Right lobe of liver (tissue), 6 donors: ENCODE measurements at regions not wholly inside any gene's neighbourhood (a gene's known extent, or its start where the extent isn't known, plus 50 kb on each side); places are given as distances from the start of the nearest gene placed in this dataset.

Experiments
- ATAC-seq, 4 donors: fragments of 200-7000 bp; cut with Tn5 transposase; one replicate each; pipeline ENCODE4 v1.9.1; 2020; ENCODE audit warnings: mild to moderate bottlenecking in 4 of 4, moderate library complexity in 4 of 4
- DNase-seq, 3 donors: peaks; one replicate each; pipeline ENCODE4 v3.0.0-alpha.2; 2020
- H3K27ac ChIP-seq, 3 donors: fragments of 200-600 bp; one replicate each; pipeline ENCODE4 v1.8.0; 2022
- H3K27me3 ChIP-seq, 2 donors: fragments of 200-600 bp; one replicate each; pipeline ENCODE4 v1.8.0; 2022
- H3K36me3 ChIP-seq, 4 donors: fragments of 200-600 bp; sonication (generic) in 1 of 4; one replicate each; pipeline versions ENCODE4 v1.5.1 to v1.8.0; 2017 to 2022; ENCODE audit warnings: control low read depth in 1 of 4
- H3K4me1 ChIP-seq, 4 donors: fragments of 200-600 bp; sonication (generic) in 1 of 4; one replicate each; pipeline versions ENCODE4 v1.5.1 to v1.8.0; 2017 to 2022; ENCODE audit warnings: control low read depth in 1 of 4
- H3K4me3 ChIP-seq, 3 donors: fragments of 200-600 bp; one replicate each; pipeline ENCODE4 v1.8.0; 2022
- H3K9me3 ChIP-seq, 4 donors: fragments of 200-600 bp; sonication (generic) in 1 of 4; one replicate each; pipeline versions ENCODE4 v1.5.1 to v1.8.0; 2017 to 2022; ENCODE audit warnings: control low read depth in 1 of 4
- POLR2A ChIP-seq: fragments of 450-650 bp; IDR thresholded peaks from one replicate; pipeline ENCODE4 v1.6.1; 2017; ENCODE audit warnings: antibody characterized with exemption, mild to moderate bottlenecking
- WGBS: methylation state at CpG from one replicate; pipeline ENCODE4 v1.1.6; 2018; ENCODE audit warnings: low coverage, low lambda C conversion rate; ENCODE audit not compliant: insufficient coverage; ENCODE audit errors: missing lambda C conversion rate; 5-methylcytosine and 5-hydroxymethylcytosine counted together
- intact Hi-C, 2 donors: fragments of 100-400 bp; cut with DNase I; formaldehyde crosslinking; loops; one replicate each; pipeline versions ENCODE4 v1.11.2 to v1.14.1; 2022
- TF ChIP-seq, protein P1 (sequence below), 4 donors: fragments of 200-600 bp in 3 of 4; fragments of 450-650 bp in 1 of 4; IDR thresholded peaks; one replicate each; pipeline versions ENCODE4 v1.5.1 to v1.8.0; 2016 to 2022; ENCODE audit warnings: antibody characterized with exemption in 4 of 4, mild to moderate bottlenecking in 2 of 4
- donor health status: DM: no; HTN: yes; CAD: no.
- donor health status: DM: no; HTN: no; CAD: no.
- donor health status: DM: no; HTN: no; CAD: no.
- donor health status: DM: no; HTN: yes; CAD: no.
- donor health status: DM: no; HTN: yes; CAD: no.

DNA sequence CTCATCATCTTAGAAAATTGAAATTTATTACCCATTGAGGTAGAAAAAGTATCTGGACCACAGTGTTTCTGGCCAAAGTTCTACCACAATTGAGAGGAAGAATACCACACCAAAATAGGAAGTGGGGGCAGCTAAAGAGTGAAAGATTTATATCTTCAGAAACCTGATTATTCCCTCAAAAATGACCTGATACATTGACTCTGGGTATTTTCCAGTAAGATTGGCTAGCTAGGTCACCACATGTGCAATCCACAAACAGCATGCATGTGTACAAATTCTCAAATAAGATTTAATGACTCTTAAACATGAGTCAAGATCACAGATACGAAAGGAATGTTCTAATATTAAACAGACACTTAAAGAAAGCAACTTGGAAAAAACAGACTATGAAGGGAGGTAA, 1516.2 kb upstream of the PCDH20 start:
- no peak overlapping the region for H3K4me3 ChIP-seq
- WGBS, result 33% methylated on average over 1 of the region's 1 CpG
- TF ChIP-seq, protein P1, sequence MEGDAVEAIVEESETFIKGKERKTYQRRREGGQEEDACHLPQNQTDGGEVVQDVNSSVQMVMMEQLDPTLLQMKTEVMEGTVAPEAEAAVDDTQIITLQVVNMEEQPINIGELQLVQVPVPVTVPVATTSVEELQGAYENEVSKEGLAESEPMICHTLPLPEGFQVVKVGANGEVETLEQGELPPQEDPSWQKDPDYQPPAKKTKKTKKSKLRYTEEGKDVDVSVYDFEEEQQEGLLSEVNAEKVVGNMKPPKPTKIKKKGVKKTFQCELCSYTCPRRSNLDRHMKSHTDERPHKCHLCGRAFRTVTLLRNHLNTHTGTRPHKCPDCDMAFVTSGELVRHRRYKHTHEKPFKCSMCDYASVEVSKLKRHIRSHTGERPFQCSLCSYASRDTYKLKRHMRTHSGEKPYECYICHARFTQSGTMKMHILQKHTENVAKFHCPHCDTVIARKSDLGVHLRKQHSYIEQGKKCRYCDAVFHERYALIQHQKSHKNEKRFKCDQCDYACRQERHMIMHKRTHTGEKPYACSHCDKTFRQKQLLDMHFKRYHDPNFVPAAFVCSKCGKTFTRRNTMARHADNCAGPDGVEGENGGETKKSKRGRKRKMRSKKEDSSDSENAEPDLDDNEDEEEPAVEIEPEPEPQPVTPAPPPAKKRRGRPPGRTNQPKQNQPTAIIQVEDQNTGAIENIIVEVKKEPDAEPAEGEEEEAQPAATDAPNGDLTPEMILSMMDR (IDR thresholded peaks at IDR 0.05), result no peak
- TF ChIP-seq POLR2A, result no peak
- no peaks in the 10 kb centered on the region for H3K27me3 ChIP-seq
- H3K9me3 ChIP-seq, result no peaks in the 10 kb centered on the region
- intact Hi-C loops, result no loop called here
- no peak overlapping the region for H3K27ac ChIP-seq
- no peak for DNase-seq
- no peak for ATAC-seq
- no peaks in the 10 kb centered on the region for H3K36me3 ChIP-seq
- H3K4me1 ChIP-seq, result no peaks in the 10 kb centered on the region

DNA sequence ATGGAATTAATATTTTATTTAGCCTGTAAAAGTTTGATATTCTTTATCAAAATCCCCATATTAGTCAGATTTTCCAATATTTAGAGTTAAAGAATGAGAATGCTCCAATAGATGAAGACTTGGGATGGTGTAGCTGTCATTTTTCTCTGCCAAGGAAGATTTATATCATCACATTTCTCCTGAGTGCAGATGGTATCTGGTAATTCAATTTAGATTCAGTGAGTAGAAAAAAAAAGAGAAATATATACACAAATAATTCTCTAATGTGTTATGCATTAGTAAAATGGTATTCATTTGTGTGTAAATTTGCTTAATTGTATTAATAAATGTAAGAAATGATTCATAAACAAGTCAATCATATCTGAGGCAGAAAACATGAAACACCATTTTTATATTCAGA, 1508.7 kb upstream of the PCDH20 start:
- intact Hi-C loops, result no loop called here
- Histone ChIP-seq H3K4me1 (no peaks in the 10 kb centered on the region), H3K27ac (no peak overlapping the region), H3K36me3 (no peaks in the 10 kb centered on the region), H3K4me3 (no peak overlapping the region), H3K27me3 (no peaks in the 10 kb centered on the region), H3K9me3 (no peaks in the 10 kb centered on the region)
- DNase-seq (no peak), ATAC-seq (no peak)
- TF ChIP-seq POLR2A, result no peak
- TF ChIP-seq, protein P1 (IDR thresholded peaks at IDR 0.05), result no peak

DNA sequence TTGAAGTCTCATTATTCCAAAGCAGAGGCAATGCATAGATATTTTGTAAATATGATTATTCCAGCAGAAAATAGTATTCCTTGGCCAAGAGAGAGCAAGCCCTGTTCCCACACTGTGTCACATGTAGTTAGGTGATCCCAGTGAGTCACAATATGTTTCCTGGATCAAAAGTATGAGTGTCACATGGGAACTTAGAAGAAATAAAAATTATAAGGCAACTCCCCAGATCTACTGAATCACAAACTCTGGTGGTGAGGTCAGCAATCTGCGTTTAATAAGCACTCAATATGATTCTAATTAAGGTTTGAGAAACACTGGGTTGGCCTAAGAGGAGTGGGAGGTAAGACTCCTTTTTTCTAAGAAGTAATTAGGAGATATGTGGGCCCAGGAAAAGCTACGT, 1504.5 kb upstream of the PCDH20 start:
- ATAC-seq (no peak), DNase-seq (no peak)
- Histone ChIP-seq H3K9me3 (no peaks in the 10 kb centered on the region), H3K4me1 (no peaks in the 10 kb centered on the region), H3K4me3 (no peak overlapping the region), H3K27me3 (no peaks in the 10 kb centered on the region), H3K27ac (no peak overlapping the region), H3K36me3 (no peaks in the 10 kb centered on the region)
- intact Hi-C loops, result no loop called here
- 35% methylated on average over 2 of the region's 2 CpGs for WGBS
- TF ChIP-seq POLR2A, result no peak
- TF ChIP-seq, protein P1 (IDR thresholded peaks at IDR 0.05), result no peak

DNA sequence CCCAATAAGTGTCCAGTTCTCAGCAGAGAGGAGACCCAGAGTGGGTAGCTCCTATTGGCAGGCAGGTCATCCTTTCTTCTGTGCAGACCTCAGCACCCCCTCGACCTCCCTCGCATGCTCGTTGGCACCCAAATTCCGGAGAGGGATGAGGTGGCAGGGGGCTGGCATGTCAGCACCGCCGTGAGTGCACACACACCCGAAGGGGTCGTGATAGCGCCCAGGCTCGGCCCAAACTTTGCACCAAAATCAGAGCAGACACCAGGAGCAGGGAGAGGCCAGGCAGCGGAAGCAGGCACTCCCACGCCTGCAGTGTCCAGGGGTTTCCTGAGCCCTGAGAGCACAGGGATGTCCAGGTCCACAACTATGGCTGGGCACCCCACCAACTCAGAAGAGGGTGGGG, 1503.8 kb upstream of the PCDH20 start:
- TF ChIP-seq POLR2A, result no peak
- TF ChIP-seq, protein P1 (IDR thresholded peaks at IDR 0.05), result no peak
- DNase-seq (peak in 1 of 3 donors; percentile 18), ATAC-seq (peak in 1 of 4 donors; percentile 33)

DNA sequence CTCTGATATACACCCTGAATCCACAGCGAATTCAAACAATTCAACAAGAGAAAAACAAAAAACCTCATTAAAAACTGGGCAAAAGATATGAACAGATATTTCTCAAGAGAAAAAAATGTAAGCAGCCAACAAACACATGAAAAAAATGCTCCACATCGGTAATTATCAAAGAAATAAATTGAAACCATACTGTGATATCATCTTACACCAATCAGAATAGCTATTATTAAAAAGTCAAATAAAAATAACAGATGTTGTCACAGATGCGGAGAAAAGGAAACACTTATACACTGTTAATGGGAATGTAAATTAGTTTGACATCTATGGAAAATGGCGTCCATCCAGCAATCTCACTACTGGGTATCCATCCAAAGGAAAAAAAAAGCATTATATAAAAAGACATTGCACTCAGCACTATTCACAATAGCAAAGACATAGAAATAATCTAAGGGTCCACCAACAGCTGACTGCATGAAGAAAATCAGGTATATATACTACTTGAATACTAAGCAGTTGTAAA, 1495.0 kb upstream of the PCDH20 start:
- Histone ChIP-seq H3K9me3 (no peaks in the 10 kb centered on the region), H3K27ac (no peak overlapping the region), H3K36me3 (no peaks in the 10 kb centered on the region), H3K4me3 (no peak overlapping the region), H3K4me1 (no peaks in the 10 kb centered on the region), H3K27me3 (no peaks in the 10 kb centered on the region)
- ATAC-seq, result no peak
- TF ChIP-seq POLR2A, result no peak
- TF ChIP-seq, protein P1 (IDR thresholded peaks at IDR 0.05), result no peak
- intact Hi-C loops, result no loop called here
- 53% methylated on average over 4 of the region's 4 CpGs for WGBS
- no peak for DNase-seq

More for the DNA sequence above, 1503.8 kb upstream of the PCDH20 start:
- Histone ChIP-seq H3K4me3 (no peak overlapping the region), H3K27me3 (no peaks in the 10 kb centered on the region), H3K9me3 (no peaks in the 10 kb centered on the region), H3K36me3 (no peaks in the 10 kb centered on the region), H3K27ac (no peak overlapping the region), H3K4me1 (no peaks in the 10 kb centered on the region)
- intact Hi-C loops, result no loop called here
- WGBS, result no CpG with 5 or more reads among the region's 12 CpGs
